ENCODE measurements at regions not wholly inside any gene's neighbourhood (a gene's known extent, or its start where the extent isn't known, plus 50 kb on each side); places are given as distances from the start of the nearest gene placed in this dataset.

DNA sequence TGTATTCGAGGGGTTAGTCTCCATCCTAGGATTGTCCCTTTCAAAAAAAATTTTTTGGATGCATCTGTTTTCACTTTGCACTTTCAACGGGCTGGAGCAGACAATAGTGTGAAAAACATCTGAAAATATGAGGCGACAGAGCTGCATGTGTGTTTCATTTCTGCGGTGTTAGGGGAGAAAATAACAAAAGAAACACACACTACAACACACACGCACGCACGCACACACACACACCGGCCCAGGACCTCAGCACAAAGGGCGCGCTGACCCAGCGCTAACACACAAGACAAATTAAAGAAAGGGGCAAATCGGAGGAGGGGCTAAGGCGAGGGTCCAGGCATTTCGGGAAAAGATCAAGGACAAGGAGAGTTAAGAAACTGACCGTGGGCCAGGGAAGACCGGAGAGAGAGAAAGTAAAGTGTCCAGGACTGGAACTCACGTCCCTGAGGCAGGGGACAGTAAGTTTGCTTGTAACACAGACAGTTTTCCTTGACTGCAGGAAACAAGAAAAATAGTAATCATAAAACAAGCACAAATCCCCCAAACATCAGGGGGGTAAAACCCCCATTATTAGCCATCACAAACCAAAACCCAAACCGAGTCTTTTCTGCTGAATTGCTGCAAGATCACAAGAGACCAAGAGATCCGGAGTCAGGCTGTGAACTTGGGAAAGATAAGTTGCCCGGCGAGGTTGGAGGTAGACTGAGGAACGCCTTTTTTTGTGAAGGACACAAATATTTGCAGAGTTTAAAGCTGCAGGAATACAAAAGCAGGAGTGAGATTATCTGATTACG is 302.1 kb downstream of the PARP8 start:
- no peak for TF ChIP-seq POLR2A (IDR thresholded peaks at IDR 0.05)
- TF ChIP-seq, protein P1, sequence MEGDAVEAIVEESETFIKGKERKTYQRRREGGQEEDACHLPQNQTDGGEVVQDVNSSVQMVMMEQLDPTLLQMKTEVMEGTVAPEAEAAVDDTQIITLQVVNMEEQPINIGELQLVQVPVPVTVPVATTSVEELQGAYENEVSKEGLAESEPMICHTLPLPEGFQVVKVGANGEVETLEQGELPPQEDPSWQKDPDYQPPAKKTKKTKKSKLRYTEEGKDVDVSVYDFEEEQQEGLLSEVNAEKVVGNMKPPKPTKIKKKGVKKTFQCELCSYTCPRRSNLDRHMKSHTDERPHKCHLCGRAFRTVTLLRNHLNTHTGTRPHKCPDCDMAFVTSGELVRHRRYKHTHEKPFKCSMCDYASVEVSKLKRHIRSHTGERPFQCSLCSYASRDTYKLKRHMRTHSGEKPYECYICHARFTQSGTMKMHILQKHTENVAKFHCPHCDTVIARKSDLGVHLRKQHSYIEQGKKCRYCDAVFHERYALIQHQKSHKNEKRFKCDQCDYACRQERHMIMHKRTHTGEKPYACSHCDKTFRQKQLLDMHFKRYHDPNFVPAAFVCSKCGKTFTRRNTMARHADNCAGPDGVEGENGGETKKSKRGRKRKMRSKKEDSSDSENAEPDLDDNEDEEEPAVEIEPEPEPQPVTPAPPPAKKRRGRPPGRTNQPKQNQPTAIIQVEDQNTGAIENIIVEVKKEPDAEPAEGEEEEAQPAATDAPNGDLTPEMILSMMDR (IDR thresholded peaks at IDR 0.05): no peak
